H1 (cell line): ENCODE measurements at regions not wholly inside any gene's neighbourhood (a gene's known extent, or its start where the extent isn't known, plus 50 kb on each side); places are given as distances from the start of the nearest gene placed in this dataset.

ENCODE experiments used
- EZH2 ChIP-seq: fragments of 200-600 bp; sonication (generic); IDR thresholded peaks from 2 replicates; pipeline ENCODE4 v1.7.1; 2012; ENCODE audit warnings: low read depth, mild to moderate bottlenecking, moderate library complexity, low read length, inconsistent platforms; ENCODE audit not compliant: severe bottlenecking
- POLR2A ChIP-seq, 2 experiments: IDR thresholded peaks; 1 replicate in 1 of 2; 2 replicates in 1 of 2; pipeline ENCODE4 v1.6.1; 2011; ENCODE audit warnings: low read depth in 2 of 2, low read length in 2 of 2, mild to moderate bottlenecking in 2 of 2; ENCODE audit errors: control extremely low read depth in 1 of 2
- RAD21 ChIP-seq, 2 experiments: IDR thresholded peaks in 1 of 2; conservative IDR thresholded peaks in 1 of 2; 2 replicates each; pipeline ENCODE4 v1.6.1; 2011; ENCODE audit warnings: low read depth in 2 of 2, low read length in 2 of 2, improper control_type of control experiment in 1 of 2, inconsistent platforms in 1 of 2, mild to moderate bottlenecking in 1 of 2, moderate library complexity in 1 of 2
- SIN3A ChIP-seq, 2 experiments: IDR thresholded peaks in 1 of 2; conservative IDR thresholded peaks in 1 of 2; 2 replicates each; pipeline ENCODE4 v1.6.1; 2011 to 2012; ENCODE audit warnings: low read length in 2 of 2, improper control_type of control experiment in 1 of 2, low read depth in 1 of 2, mild to moderate bottlenecking in 1 of 2

GRCh38 chr21:32056791-32057190 is 184.0 kb downstream of the HUNK start:
- TF ChIP-seq POLR2A (IDR thresholded peaks at IDR 0.05; ENCODE audit: control extremely low read depth in 1 of 2, low read depth in 2 of 2, low read length in 2 of 2): no peak
- no peak for TF ChIP-seq RAD21 (IDR thresholded peaks at IDR 0.05 in 1 of 2, conservative IDR thresholded peaks at IDR 0.05 in 1 of 2; ENCODE audit: low read depth in 2 of 2, low read length in 2 of 2)
- TF ChIP-seq SIN3A (conservative IDR thresholded peaks at IDR 0.05 in 1 of 2, IDR thresholded peaks at IDR 0.05 in 1 of 2; ENCODE audit: low read depth in 1 of 2, low read length in 2 of 2): no peak
- TF ChIP-seq EZH2: no peak
